ENCODE measurements at regions not wholly inside any gene's neighbourhood (a gene's known extent, or its start where the extent isn't known, plus 50 kb on each side); places are given as distances from the start of the nearest gene placed in this dataset.
"Not testable (repeated sequence)": the region's sequence is repeated elsewhere in the genome, so short reads cannot be mapped to it uniquely, and the experiment has no call there.

DNA sequence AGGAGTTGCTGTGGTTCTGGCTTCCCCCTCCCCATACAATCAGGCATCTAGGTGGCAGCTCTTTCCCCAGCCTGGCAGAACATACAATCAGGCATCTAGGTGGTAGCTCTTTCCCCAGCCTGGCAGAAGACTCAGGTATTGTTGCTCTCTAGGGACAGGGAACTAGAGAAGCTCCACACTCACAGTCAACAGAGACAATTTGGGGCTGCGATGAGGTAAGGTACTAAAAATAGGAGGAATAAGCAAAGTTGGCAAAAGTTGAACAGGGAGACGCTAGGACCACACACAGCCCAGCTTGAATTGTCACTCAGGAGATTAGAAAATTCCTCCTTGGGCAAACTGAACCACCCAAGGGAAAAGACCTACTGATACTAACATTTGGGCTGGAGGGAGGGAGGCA lies 315.5 kb upstream of the CDH5 start:
- intact Hi-C loops (cut with DNase I) = no loop called here
- no peak for DNase-seq (ENCODE audit: low spot score)

DNA sequence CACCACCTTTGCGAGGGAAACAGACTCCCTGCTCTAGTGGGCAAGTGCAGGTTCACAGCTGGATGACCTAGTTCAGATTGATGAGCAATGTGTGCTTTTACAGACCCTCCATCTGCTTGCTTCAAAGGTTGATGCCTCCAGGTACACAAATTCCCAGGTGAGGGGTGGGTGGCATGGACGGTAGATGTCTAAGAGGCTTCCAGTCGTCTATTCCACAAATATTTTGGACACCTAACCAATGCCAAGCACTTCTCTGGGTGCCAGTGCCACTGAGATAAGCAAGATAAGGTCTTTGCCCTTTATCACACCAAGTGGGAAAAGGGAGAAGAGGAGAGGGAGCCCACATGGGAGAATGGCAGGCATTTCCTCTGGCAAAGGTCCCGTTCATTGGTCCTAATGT lies 316.6 kb upstream of the CDH5 start:
- no peak for DNase-seq (ENCODE audit: low spot score)
- intact Hi-C loops (cut with DNase I) = no loop called here

DNA sequence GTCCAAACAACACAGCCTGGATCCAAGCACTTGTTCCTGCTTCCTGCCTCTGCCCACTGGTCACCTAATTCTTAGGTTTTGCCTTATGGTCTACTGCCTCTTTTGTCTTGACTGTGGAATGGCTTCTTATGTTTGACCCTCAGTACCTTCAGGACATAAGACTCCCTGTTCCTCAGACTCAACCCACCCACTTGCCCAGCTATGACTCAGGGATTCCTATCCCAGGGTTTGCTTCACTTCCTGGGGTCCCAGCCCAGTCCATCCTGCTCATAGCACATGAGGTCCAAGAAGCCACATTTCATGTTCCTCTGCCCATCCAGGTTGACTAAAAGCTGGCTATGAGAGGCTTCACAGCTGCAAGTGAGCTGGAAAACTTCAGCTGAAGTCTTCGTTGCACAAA lies 320.9 kb upstream of the CDH5 start:
- no peak for DNase-seq (ENCODE audit: low spot score)
- intact Hi-C loops (cut with DNase I) = no loop called here

DNA sequence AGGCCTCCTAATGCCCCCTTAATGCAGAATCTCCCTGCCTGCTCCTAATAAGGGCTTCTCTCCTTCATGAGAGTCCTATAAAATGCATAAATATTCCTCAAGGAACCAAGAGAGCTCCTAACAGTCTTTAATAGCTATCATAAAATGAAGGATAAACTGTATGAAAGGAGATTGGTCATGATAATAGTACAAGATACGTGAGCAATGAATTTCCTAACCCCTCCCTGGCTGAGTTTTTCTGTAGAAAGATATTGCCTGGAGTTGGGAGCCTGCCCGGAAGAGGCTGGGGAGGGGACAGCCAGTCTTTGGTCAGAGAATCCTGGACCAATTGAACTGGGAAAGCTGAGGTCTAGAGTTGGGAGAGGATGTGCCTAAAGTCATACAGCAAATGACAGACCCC lies 321.9 kb upstream of the CDH5 start:
- no peak for DNase-seq (ENCODE audit: low spot score)
- intact Hi-C loops (cut with DNase I) = no loop called here

DNA sequence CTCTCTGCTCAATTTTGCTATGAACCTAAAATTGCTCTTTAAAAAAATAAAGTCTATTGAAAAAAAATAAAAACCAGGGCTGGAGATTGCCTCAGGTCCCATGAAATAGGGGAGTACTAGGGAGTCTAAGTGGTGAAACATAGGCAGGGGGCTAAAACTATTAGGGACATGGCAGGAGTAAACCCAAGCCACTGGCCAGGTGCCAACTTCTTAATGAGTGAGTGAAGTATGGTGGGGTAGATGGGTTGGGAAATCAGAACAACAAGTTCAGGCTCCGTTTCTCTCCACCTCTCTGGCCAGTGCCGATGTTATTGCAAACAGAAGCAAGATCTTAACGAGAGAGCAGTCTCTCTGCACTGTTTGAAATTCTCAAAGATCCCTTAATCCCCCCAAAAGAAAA lies 322.4 kb upstream of the CDH5 start:
- intact Hi-C loops (cut with DNase I) = no loop called here

DNA sequence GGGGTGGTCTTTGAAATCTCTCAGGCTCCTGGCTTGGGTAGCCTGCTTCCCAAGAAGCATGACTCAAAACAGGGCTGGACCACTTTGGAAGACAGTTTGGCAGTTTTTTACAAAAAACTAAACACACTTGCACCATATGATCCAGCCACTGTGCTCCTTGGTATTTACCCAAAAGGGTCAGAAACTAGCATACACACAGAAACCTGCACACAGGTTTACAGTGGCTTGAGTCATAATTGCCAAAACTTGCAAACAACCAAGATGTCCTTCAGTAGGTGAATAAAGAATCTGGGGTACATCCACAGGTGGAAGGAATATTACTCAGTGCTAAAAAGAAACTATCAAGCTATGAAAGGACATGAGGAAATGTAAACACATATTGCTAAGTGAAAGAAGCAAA lies 323.2 kb upstream of the CDH5 start:
- DNase-seq (ENCODE audit: low spot score) = no peak
- intact Hi-C loops (cut with DNase I) = no loop called here

More for the DNA sequence above, 322.4 kb upstream of the CDH5 start:
- DNase-seq (ENCODE audit: low spot score) = no peak

DNA sequence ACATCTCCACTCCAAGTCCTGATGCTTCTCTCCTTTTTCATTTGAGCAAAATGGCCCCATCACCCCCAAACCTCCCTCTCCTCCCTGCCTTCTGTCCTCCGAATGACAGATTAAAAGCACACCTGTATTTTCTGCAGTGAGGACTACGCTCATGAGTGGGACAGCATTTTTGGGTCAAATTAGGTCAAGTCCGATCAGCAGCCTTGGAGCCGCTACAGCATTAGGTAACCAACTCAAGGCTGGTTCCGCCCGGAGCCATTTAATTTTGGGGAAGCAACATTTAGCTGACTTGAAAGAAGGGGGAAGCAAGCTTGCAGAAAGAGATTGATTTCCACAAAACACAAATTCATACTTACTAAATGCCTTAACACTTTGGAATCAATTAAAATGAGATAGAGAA lies 324.1 kb upstream of the CDH5 start:
- intact Hi-C loops (cut with DNase I) = no loop called here
- DNase-seq (ENCODE audit: low spot score) = no peak

DNA sequence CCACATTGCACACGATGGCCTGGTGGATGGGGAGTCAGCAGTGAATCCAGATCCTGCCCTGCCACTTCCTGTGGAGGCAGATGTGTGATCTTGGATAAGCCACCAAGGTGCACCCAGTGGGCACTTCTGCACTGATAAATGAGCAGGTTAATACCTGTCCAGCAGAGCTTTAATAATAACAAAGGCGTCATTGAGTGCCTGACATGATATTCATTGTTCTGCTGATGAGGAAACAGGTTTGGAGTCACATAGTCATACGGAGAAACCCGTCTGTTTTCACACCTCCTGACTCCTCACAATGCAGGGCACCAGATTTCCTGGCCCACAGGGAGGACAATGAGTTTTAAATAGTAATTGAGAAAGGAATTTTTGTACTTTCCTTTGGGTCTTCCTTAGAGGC lies 324.6 kb upstream of the CDH5 start:
- no peak for DNase-seq (ENCODE audit: low spot score)
- intact Hi-C loops (cut with DNase I) = no loop called here

DNA sequence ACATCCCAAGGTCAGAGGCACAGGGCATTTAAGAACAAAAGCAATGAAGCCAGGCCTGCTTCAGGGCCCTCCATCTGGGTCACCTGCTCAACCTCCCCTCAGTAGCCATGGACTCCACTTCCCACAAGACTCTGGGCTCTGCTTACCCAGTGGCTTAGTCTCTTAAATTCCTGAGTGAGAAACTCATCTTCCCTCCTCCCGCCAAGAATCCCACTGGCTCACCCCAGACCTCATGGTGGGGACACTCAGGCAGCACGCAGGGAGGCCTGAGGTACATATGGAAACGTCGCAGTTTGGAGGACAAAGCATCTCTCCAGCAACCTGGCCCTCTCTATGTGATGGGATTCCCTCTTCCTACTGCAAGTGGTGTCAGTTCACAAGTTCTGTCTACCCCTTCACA lies 326.7 kb upstream of the CDH5 start:
- intact Hi-C loops (cut with DNase I) = no loop called here

DNA sequence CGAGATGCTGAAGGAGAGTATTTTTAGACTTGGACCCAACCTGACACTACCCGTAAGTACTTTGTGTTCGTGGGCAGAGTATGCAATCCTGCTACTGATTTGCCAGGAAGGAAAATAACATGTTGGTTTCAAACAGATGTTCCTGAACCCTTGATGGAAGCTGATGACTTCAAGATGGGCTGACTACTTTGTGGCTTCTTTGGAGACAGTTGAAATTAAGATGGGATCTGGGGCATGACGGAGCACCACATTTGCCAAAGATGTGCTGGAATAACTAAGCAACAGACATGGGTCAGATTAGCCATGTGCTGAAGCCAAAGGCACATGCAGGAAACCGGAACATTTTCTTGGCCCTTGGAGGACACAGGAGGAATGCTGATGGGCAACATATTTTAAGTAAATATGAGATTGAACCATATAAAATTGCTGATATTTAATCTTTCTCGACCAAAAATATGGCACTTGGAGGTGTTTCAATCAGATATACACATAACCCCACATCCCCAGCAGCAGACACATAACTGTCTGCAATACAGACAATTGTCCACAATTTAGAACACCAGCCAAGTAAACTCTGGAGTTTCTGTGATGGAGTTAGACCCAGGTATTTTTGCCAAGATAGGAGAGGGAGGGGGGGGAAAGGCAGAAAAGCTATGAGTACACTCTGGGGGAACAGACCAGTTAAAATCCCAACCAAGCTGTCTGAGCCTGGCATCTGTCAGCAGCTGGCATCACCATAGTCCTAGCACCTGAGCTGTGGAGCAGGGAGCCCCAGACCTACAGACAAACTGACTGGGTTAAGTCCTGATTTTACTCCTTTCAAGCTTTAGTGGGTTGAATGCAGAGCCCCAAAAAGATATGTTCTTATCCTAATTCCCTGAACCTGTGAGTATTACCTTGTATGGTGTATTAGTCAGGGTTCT lies 329.4 kb upstream of the CDH5 start:
- intact Hi-C loops (cut with DNase I) = no loop called here
- DNase-seq (ENCODE audit: low spot score) = no peak

More for the DNA sequence above, 326.7 kb upstream of the CDH5 start:
- DNase-seq (ENCODE audit: low spot score) = no peak

DNA sequence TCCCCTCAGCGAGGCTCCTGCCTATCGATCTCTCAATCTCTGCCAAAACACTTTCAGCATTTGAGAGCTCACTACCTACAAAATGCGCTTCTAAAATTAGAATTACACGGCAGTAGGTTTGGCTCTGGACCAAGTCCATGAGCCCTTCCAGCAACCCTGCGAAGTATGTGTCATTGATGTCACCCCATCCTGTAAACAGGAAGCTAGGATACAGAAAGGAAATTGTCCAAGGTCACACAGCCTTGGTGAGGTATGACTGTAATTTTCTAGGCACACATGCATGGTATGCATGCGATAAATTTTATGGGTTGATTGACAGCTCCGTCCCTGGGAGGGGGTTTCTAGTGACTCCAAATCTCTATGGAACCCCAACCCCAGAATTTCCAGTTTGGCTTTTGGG lies 330.3 kb upstream of the CDH5 start:
- intact Hi-C loops (cut with DNase I) = no loop called here
- no peak for DNase-seq (ENCODE audit: low spot score)

DNA sequence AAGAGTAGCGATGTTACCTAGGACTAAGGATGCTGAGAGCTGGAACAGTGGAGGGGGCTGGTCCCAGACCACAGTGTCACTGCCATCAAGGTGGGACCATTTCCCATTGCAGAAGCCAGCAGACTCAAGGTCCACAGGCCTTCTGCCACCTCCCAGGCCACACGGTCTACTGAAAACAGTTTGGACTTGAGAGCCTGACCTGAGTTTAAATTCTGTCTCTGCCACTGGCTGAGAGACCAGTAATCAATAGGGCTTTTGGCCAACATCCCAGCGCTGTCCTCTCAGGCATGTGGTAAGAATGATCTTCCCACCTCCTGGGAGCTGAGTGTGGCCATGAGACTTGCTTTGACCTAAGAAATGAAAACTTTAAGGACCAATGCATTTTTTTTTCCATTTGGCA lies 331.4 kb upstream of the CDH5 start:
- DNase-seq (ENCODE audit: low spot score) = no peak
- intact Hi-C loops (cut with DNase I) = no loop called here

DNA sequence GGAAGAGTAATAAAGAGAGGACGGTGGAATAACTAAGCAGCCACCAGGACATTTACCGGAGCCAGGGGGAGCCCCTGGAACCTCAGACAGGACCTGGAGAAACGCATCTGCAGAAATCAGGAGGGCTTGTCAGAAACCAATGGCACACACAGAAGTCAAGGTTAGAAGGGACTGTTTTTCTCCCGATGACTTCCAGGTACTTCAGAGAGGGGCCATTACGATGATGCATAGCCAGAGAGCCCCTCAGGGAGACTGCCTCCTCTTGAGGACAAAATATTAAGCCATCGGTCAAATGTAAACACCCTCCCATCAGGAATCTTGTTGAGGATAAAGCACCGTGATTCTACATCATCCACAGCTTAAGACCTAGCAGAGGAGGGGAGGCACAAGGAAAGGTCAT lies 333.6 kb upstream of the CDH5 start:
- intact Hi-C loops (cut with DNase I) = no loop called here
- no peak for DNase-seq (ENCODE audit: low spot score)

DNA sequence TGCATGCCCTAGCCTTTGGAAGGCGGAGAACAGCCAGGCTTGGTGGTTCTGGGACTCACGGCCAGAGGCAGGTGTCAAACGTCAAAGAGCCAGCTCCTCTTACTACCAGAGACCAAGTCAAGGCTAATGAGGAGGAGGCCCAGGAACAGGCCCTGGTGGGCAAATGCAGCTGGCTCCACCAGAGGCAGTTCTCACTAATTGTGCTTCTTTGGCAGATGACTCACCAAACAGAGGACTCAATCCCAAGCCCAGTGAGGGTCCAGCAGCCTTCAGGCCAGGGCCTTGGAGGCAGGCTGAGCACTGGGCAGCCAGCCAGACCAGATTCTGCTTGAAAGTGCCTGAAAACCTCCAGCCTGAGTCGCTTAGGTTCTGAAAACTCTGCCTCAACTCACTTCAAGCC lies 336.5 kb upstream of the CDH5 start:
- DNase-seq (ENCODE audit: low spot score) = no peak
- intact Hi-C loops (cut with DNase I) = no loop called here

DNA sequence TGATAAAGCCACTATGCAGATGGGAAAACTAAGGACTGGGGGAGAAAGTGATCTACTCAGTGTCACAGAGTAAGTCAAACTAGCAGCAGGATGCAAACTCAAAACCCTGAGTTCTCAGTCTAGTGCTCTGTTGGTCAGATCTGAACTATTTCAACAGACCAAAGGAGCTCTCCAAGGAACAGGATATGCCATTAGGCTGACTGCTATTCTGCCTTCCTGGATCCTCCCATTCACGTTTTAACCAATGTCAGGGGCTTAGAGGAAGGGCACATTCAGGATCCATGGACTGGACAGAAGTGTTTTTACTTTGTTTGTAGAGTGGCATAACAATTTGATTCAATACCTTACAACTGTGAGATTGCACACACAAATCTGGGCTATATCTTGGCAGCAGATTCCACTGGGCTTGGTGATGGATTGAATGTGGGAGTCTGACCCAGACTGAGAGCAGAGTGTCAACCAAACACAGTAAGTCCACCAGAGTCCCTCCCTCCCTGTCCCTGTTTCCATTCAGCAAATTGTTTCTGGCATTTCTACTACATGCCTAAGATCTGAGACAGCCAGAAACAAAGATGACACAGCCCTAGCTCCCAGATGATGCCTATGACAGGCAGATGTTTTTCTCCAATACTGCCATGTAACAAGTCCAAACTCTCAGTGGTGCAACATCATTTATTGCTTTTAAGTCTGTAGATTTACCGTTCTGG lies 337.8 kb upstream of the CDH5 start:
- intact Hi-C loops (cut with DNase I) = no loop called here
- DNase-seq (ENCODE audit: low spot score) = no peak

DNA sequence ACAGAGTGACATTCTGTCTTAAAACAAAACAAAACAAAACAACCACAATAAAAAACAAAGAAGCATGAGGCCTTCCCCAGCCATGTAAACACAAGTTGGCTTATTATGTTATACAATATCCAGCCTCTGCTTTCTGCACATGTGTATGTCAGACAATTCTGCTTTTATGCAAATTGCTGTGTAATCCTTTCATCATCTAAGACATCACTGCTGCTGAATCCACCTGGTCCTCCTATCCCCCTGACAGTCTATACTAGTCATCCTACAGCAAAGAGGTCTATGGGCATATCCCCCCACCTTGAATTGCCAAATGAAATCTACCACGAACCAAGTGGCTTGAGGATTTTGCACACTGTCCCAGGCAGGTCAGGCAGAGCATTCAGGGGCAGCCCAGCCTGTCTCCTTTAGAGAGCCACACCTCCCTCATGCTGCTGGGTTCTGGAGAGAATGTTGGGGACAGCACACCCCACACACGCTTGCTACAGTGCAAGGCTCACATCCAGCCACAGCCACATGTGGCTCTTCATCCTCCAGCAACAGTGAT lies 339.6 kb upstream of the CDH5 start:
- intact Hi-C loops (cut with DNase I) = no loop called here
- DNase-seq (ENCODE audit: low spot score) = no peak

DNA sequence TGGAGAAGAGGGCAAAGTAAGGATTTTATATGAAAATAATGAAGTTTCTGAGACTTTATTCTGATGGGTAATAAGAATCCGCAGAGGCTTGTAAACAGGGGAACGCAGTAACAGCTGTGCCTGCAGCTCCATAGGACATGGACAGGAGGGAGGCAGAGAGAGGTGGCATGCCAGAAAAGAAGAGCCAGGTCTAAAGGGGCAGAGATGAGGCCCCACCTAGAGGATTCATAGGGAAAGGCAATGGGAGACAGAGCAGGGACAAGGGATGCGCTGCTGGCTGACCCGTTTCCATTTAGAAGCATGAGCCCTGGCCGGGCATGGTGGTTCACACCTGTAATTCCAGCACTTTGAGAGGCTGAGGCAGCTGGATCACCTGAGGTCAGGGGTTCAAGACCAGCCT lies 340.3 kb upstream of the CDH5 start:
- intact Hi-C loops (cut with DNase I) = no loop called here

DNA sequence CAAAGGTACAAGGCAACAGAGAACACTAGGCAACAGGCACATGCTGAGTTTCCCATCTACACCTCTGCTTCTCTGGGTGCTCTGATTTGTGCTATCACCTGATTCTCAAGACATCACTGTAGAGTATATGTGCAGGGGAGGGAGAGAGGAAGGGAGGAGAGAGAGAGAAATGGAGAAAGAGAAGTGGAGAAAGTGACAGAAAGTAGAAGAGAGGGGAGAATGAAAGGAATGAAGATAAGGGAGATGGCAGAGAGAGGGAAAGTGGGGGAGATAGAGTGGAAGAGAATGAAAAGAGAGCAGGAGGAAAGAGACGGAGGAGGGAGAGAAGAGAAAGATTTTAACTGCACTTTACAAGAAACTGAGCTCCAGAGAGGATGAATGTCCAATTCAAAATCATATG lies 340.7 kb upstream of the CDH5 start:
- no peak for DNase-seq (ENCODE audit: low spot score)
- intact Hi-C loops (cut with DNase I) = no loop called here

More for the DNA sequence above, 340.3 kb upstream of the CDH5 start:
- DNase-seq (ENCODE audit: low spot score) = no peak

DNA sequence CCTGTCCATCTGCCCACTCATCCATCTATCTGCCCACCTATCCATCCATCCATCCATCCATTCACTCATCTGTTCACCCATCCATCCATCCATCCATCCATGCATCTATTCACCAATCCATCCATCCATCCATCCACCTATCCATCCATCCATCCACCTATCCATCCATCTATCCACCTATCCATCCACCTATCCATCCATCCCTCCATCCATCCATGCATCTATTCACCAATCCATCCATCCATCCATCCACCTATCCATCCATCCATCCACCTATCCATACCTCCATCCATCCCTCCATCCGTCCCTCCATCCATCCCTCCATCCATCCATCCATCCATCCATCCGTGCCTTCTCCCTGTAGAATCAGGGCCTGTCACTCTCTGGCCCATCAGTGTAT lies 341.9 kb upstream of the CDH5 start:
- intact Hi-C loops (cut with DNase I); DNase-seq (ENCODE audit: low spot score): not testable (repeated sequence)

DNA sequence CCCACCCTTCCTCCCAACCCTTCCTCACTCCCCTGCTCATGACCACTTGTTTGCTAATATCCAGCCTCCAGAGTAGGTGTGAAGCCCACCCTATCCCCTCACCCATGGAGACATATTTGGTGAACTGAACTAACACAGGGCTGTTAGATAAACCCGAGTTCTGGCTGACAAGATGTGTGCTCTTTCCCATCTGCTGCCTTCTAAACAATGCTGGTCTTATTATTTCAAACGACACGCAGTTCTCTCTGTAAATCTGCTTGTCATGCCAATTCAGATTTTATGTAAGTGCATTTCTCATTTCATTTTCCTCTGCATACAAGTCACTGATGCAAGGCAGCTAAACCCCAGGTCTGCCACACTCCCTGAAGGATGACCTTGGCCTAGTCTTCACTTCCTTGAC lies 343.0 kb upstream of the CDH5 start:
- DNase-seq (ENCODE audit: low spot score) = no peak
- intact Hi-C loops (cut with DNase I) = no loop called here

DNA sequence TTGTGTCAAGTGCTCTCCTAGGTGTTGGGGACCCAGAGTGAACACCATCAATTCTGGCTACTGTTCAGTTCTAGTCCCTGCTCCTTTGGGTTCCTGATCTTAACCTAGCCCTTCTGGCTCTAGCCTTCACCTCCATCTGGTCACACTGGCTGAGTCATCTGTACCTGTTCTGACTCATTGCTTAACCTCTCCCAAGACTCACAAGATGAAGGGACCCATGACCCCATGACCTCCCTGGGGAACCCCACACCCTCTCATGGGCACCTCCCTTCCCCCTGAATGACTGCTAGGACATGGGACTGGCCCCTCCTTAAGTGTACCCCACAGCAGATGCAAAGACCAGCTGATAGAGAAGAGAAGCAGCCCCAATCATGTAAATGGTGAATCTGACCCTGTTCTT lies 345.8 kb upstream of the CDH5 start:
- intact Hi-C loops (cut with DNase I) = no loop called here
- DNase-seq (ENCODE audit: low spot score) = no peak
